HG03139 (cell line): ENCODE measurements at regions not wholly inside any gene's neighbourhood (a gene's known extent, or its start where the extent isn't known, plus 50 kb on each side); places are given as distances from the start of the nearest gene placed in this dataset.

Experiments used
- ATAC-seq: cut with Tn5 transposase; IDR thresholded peaks from one replicate; pipeline ENCODE4 v1.9.1; 2021; ENCODE audit not compliant: unreplicated experiment

GRCh38 chr2:57979158-57979557, 67.4 kb upstream of the VRK2 start:
- no peak for ATAC-seq

GRCh38 chr2:57981083-57981768, 65.4 kb upstream of the VRK2 start:
- no peak for ATAC-seq

GRCh38 chr2:57987835-57988573, 58.6 kb upstream of the VRK2 start:
- ATAC-seq, result no peak

- ATAC-seq, result no peak
Measured at GRCh38 chr2:57990118-57990725, 56.4 kb upstream of the VRK2 start.
